T follicular helper cell (primary cell): ENCODE measurements at regions not wholly inside any gene's neighbourhood (a gene's known extent, or its start where the extent isn't known, plus 50 kb on each side); places are given as distances from the start of the nearest gene placed in this dataset.
"Not testable (repeated sequence)": the region's sequence is repeated elsewhere in the genome, so short reads cannot be mapped to it uniquely, and the experiment has no call there.

ENCODE experiments used
- DNase-seq: peaks from one replicate; pipeline ENCODE4 v3.0.0-alpha.2; 2020; ENCODE audit warnings: low read depth

DNA sequence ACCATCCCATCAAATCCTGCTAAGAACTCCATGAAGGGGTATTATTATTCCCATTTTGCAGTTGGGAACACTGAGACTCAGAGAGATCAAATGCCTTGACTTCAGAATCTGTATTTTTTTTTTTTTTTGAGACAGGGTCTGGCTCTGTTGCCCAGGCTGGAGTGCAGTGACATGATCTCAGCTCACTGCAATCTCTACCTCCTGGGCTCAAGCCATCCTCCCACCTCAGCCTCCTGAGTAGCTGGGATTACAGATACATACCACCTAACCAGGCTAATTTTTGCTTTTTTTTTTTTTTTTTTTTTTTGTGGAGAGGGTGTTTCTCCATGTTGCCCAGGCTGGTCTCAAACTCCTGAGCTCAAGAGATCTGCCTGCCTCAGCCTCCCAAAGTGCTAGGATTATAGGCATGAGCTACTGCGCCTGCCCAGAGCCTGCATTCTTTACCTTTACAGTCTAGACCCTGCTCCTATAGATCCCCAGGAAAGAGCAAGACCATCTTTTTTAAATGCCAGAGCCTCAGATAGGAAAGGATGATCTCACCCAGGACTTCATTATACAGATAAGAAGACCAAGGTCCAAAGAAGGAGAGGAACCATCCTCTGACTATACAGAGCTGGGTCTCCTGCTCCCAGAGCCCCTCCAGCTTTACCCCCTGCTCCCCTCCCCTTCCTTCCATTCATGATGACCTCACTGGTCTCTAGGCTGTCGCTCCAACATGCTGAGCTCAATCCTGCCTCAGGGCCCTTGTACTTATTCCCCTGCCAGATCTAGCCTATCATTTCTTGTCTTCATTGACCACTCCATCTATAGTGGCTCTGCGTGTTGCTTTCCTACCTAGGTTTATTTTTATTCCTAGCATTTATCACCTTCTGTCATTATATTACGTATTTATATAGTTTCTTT lies 138.6 kb downstream of the CEBPB start:
- no peak for DNase-seq

DNA sequence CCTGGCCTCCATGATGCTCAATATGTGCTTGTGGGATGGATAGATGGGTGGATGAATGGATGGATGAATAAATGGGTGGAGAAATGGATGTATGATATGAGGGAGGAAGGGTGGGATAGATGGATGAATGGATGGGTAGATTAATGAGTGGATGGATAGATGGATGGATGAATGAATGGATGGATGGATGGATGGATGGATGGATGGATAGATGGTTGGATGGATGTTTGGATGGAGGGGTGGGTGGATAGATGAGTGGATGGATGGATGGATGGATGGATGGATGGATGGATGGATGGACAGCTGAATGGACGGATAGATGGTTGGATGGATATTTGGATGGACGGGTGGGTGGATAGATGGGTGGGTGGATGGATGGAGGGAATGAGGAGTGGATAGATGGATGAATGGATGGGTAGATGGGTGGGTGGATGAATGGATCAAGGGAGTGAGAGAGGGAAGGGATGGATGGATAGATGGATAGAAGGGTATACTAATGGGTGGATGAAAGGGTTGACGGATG lies 139.4 kb downstream of the CEBPB start:
- DNase-seq: no peak

DNA sequence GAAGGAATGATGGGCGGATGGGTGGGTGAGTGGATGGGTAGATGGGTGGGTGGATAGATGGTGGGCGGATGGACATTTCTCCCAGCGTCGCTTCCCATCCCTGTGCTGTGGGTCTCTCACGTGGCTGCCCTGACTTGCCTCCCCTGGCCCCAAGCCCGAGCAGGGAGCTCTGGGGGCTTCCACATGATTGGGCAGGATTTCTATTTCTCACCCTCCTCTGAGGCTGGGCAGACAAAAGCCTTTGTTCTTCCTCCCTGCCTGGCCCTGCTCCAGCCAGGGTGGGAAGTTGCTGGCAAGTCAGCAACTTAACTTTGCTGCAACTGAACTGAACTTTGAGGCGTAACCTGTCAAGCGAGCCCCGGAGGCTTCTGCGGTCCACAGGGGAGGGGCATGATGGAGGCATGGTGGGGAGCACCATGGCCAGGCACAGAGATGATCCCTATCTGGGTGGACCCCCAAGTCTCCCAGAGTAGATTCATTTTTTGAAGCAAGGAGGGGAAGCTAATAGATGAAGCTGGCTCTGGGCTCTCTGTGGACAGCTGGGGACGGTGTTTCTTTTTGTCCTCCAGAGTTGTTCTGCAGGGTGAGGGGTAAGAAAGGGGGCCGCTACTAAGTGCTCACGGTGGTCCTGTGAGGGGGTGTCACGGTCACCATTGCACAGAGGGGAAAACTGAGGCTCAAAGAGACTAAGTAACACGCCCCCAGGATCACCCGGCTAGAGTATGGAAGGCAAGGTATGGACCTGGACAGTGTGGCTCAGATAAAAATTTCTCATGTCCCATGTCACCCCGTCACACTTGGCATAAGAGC lies 140.1 kb downstream of the CEBPB start:
- no peak for DNase-seq

DNA sequence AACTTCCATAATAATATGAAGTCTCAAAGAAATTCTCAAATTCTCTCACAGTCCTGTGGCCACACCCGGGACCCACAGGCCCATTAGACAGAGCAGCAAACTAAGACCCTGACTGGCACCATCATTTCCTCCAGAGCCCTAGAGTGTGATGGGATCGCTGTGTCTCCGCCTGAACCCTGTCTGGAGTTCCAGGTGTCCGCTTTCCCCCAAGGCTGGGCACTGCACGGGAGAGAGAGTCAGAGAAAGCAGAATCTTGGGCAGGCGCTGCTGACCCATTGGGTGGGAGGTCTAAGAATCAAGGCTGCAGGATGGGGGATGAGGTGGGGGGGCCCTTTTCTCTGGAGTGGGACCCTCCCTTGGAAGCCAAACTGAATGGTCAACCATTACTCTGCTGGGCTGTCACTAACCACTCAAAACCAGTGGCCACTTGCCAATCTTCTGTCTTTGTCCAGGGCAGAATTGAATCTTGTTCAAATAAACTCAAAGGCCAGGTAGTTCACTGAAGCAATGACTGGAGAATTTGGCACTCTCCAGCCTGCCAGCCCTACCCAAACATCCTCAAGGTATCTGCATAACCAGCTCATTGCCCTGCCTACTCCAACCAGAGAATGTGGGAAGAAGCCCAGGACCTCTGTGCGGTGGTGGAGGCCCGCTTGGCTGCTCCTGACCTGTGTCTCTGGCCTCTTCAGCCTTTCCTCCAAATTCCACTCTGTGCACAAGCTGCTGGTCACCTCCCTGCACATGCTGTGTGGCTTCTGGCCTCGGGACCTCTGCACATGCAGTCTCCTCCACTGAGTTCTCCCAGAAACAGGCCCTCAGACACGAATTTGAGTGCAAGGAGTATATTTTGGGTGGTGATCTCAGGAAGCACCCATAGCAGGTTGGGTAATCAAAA lies 141.1 kb downstream of the CEBPB start:
- no peak for DNase-seq

DNA sequence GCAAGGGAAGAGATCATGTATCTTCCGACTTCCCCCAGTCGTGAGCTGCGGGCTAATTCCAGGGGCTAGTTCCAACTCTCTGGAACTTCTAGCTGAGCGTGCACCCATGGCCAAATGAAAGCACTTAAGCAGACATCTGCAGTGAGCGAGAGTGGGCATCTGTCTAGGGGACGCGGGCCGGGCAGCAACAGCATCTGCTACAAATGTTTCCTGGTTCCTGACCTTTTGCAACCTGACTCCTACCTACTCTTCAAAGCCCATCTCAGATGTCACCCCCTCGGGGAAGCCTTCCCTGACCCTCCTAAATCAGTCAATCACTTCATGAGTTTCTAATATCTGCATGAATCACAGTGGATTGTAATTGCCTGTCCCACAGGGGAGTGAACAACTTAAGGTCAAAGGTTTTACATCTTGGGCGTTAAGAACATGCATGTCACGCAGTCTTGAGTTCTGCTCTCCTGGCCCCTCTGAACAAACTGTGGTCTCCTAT lies 141.9 kb downstream of the CEBPB start:
- DNase-seq: no peak

DNA sequence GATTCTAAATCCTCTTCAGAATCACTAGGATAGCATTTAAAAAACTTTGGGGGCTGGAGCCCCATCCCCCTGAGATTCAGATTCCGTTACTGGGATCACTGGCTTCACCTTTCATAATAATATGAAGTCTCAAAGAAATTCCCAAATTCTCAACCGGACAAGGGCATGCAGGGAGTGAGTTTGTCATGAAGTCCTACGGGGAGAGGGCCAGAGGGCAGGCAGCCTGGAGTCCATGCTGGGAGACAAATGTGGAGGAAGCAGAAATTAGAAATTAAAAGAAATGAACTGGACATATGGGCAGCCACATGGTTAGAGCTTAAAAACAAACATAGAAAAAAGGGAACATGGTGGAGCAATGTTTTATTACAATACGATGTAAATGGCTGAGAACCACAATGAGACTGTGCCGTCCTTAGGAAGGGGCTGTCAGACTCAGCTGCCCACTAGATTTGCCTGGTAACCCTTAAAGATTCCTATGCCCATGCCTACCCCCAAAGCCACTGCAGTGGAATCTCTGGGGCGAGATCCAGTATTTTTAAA lies 142.6 kb downstream of the CEBPB start:
- DNase-seq: no peak

DNA sequence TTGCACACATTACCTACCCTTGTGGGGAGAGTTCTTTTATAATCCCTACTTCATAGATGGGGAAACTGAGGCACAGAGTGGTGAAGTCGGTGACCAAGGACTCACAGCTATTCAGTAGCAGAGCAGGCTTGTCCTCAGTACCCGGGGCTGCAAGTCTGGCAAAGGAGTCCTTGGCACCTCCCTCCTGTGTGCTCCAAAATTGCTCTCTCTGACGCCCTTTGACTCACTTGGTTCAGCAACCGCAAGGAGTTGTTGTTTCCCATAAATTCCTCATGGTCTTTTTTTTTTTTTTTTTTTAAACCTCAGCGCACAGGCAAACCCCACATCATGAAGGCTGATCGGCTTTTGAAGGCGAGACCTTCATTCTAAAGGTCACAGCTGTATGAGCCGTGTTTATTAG lies 143.2 kb downstream of the CEBPB start:
- DNase-seq: no peak

DNA sequence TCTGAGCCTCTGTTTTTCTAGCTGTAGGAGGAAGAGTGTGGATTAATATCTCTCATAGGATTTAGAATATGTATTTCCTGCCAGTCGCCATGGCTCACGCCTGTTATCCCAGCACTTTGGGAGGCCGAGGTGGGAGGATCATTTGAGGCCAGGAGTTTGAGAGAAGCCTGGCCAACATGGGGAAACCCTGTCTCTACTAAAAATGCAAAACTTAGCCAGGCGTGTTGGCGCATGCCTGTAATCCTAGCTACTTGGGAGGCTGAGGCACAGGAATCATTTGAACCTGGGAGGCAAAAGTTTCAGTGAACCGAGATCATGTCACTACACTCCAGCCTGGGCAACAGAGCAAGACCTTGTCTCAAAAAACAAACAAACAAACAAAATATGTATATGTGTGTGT lies 143.9 kb downstream of the CEBPB start:
- not testable (repeated sequence) for DNase-seq

DNA sequence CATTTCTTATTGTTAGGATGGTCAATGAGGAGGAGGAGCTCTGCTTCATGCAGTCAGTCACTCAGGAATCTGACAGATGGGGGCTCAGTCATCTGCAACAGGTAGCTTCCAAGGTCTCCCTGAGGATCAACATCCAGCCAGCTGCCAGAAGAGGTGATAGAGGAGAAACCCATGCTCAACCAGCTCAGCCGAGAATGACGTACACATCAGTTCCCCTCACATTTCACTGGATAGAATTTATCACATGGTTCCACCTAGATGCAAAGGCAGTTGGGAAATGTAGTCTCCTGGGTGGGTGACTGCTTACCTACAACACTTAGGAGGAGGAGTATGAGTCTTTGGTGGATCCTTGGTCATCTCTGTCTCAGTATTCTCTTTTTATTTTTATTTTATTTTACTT lies 144.5 kb downstream of the CEBPB start:
- no peak for DNase-seq

DNA sequence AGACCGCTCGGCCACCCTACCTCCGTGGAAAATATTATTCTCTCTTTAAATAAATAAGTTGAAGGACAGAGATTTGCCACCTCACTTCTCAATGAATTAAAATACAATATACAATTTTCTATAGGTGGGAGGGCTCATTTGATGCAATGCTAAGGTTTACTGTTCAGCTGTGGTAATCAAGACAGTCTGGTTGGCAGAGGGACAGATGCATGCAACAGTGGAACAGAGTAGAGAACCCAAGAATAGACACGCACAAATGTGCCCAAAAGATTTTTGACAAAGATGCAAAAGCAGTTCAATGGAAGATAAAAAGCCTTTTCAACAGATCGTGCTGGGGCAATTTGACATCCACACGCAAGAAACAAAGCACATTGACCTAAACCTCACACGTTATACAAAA lies 145.2 kb downstream of the CEBPB start:
- no peak for DNase-seq

DNA sequence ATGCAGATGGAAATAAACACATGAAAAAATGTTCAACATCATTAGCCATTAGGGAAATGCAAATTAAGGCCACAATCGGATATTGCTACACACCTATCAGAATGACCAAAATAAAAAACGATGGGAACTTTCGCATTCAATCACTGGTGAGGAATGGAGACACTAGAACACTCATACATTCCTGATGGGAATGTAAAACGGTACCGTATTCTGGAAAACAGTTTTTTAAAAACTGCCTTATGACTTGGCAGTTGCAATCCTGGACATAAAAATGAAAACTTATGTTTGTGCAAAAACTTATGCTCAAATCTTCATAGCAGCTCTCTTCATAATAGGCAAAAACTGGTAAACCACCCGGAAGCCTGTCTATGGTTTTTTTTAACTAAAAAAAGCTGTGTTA lies 146.0 kb downstream of the CEBPB start:
- DNase-seq: no peak

DNA sequence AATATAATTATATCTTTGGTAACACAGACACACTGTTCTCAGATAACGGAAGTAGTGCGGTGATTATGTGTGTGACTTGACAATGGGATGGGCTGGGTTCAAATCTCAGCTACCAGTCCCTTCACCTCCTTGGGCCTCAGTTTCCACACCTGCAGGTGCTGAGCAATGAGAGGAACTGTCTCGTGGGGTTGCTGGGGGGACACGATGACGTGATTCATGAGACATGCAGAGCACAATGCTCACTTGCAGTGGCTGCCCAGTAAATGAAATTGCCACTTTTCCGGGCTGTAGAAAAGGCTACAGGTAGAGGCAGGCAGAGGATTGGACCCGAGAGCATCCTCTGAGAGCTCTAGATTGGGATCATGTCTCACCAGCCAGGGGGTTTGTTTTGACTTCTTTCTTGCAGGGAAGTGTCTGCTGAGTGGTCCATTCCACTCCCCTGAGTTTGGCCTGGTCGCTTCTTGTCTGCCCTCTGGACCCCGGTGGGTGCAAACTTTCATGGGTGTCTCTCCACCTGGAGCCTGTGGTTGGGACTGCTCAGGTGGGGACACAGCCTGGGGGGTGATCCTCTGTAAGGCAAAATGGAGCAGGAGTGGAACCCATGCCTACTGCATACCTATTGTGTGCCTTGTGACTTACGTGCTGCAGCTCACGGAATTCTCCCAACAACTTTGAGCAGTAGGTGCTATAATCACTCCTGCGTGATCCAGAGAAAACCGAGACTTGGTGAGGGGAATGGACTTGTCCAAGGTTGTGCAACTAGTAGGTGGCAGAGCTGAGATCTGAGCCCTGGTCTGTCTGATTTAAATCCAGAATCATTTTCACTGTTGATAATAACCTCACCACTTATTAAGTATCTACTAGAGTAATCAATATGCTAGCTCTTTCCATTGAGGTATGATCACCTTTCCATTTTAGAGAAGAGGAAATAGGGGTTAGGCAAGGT lies 147.2 kb downstream of the CEBPB start:
- no peak for DNase-seq

DNA sequence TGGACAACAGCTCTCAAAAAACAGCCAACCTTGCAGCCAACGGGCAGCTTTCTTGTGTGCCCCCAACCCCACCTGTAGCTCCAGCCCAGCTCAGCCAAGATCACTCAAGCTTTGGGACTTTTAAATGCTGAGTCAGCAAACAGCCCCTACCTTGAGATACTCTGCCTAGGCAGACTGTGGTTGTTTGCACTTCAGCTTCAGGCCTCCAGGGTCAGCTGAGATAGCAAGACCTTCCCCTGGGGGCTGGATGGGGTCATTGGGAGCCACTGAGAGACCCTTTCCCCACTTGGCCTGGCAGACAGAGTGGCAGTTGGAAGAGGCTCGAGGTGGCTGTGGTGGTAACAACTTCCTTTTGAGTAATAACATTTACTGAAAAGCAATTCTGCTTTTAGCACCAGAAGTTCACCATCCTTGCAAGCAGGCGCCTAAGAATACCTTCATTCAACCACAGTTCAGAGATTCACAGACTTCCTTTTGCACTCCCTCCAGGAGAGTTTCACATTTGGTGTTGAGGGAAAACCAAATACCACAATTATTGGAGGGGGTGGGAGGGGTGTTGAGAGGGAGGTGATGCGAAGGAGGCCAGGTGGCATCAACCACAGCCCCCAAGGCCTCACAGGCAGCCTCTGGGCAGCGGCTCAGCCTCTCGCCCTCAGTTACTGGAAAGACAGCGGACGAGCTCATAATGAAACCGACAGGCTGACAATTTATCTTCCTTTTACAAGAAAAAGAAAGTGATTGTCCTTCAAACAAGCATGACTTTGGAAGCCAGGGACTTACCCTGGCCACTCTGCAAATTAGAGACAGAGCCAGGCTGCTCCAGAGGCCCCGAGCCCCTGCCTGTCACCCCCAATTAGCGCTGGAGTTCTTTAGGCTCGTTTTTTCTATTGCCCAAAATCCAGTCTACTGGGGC lies 148.1 kb downstream of the CEBPB start:
- DNase-seq: no peak

DNA sequence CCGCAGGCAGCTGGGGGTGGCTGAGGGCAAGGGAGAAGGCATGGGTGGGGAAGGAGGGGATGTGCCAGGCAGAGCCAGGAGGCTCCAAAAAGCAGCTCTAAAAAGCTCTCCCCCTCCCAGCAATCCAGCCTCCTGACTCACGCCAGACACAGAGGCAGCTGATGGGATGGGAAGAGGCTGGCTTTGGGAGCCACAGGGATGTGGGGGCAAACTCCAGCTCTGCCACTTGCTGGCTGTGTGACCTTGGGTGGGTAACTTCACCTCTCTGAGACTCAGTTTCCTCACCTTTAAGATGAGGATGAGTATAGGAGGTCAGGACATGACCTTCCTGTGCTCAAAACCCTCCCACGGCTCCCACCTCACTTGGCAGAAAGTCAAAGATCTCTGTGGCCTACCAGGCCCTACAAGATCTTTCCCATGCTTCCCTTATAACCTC lies 148.9 kb downstream of the CEBPB start:
- DNase-seq: no peak

DNA sequence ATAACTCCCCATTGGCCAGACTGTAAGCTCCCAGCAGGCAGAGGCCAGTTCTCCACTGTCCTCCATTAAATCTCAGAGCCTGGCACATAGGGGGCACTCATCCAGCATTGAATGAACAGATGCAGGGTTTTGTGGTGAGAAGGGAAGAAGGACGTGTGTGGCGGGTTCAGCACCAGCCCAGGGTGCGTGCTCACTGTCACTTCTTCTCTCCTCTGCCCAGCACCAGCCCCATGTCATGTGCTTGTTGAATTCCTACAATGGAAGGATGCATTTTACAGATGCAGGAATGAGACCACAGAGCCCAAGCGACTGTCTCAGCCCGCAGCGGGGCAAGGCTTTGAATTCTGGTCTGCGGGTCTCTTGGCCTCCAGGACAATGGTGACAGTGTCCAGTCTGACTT lies 149.9 kb downstream of the CEBPB start:
- no peak for DNase-seq

DNA sequence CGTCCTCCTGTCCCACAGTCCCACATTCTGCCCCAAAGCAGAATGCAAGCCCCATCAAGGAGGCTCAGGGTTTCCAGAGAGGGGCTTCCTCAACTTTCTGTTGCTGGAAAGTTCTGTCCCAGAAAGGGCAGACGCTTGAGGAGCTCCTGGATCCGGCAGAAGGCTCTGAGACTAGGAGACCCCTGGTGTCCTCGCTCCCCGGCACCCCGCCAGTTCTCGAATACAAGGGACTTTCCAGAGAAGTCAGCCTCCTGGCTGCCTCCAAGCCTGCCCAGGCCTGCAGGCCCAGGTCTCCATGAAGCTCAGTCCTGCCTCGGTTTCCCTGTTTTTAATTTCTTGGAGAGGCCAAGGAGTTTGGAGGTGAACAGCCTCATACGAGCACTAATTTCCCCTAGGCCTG lies 150.4 kb downstream of the CEBPB start:
- DNase-seq: no peak

DNA sequence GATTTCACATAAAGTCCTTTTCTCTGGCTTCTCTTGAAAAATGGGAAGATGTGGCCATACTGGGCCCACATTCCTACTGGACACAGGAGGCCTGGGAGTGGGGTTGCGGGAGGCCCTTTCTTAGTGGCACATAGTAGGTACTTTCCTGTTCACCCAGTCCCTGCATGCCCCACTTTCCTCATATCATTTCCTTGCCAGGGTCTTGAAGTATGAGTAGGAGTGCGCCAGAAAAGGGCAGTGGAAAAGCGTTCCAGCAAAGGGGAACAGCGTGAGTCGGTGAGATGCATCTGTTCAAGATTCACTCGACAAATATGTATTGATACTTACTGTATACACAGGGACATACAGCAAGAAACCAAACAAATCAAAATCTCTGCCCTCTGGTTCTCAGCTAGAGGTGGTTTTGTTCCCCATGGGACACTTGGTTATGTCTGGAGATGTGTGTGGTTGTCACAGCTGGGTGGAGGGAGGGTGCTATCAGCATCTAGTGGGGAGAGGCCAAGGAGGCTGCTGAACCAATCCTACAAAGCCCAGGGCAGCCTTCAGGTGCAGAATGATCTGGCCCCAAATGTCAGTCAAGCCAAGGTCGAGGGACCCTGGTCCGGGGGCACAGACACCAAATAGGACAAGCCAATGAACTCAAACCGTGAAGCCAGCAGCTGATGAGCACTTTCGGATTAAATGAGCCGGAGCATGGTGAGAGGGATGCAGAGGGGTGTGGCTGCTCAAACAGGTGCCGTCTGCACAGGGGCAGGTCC lies 151.4 kb downstream of the CEBPB start:
- no peak for DNase-seq

DNA sequence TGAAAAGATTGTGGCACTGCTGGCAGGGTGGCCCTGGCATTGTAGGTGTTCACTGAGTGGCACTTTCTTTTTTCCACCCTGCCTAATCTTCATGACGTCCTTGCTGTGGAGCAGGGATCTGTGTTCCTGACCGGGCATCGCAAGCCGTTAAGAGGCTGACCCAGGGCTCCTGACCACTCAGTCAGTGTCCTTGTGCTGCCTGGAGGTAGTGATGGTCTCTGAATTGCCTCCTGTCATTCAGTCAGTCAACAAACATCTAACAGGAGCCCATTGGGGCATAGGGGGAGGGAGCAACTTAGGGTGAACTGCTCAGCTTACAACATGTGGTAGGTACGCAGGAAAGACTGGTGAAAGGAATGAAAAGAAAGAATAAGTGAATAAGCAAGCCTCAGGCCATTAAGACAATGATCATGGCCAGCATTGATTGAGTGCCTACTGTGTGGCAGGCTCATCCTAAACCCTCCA lies 152.0 kb downstream of the CEBPB start:
- no peak for DNase-seq
